ENCODE measurements at regions not wholly inside any gene's neighbourhood (a gene's known extent, or its start where the extent isn't known, plus 50 kb on each side); places are given as distances from the start of the nearest gene placed in this dataset.

DNA sequence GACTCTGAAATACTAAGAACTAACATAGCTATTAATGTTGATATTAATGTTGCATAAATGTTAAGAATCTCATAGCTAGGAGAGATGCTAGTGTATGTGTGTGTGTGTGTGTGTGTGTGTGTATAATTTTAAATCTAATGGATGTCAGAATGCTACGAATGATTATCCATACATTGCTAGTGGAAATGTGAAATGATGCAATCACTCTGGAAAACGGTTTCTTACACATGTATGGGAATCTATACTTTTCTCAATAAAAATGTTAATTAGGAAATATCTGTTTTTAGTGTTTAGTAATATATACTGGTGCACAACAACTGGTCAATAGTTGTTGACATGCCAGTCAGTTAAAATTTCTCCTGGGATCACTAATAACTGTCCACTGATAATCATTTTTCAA, 908.8 kb upstream of the POU3F3 start:
- no peak for TF ChIP-seq POLR2A (IDR thresholded peaks at IDR 0.05)
- TF ChIP-seq, protein P1, sequence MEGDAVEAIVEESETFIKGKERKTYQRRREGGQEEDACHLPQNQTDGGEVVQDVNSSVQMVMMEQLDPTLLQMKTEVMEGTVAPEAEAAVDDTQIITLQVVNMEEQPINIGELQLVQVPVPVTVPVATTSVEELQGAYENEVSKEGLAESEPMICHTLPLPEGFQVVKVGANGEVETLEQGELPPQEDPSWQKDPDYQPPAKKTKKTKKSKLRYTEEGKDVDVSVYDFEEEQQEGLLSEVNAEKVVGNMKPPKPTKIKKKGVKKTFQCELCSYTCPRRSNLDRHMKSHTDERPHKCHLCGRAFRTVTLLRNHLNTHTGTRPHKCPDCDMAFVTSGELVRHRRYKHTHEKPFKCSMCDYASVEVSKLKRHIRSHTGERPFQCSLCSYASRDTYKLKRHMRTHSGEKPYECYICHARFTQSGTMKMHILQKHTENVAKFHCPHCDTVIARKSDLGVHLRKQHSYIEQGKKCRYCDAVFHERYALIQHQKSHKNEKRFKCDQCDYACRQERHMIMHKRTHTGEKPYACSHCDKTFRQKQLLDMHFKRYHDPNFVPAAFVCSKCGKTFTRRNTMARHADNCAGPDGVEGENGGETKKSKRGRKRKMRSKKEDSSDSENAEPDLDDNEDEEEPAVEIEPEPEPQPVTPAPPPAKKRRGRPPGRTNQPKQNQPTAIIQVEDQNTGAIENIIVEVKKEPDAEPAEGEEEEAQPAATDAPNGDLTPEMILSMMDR (IDR thresholded peaks at IDR 0.05 in 8 of 11, conservative IDR thresholded peaks at IDR 0.05 in 3 of 11), result no peak

Measured in spleen (tissue), 7 donors.